B cell (primary cell): ENCODE measurements at regions not wholly inside any gene's neighbourhood (a gene's known extent, or its start where the extent isn't known, plus 50 kb on each side); places are given as distances from the start of the nearest gene placed in this dataset.

ENCODE experiments used
- ATAC-seq: fragments of 200-7000 bp; cut with Tn5 transposase; one replicate; pipeline ENCODE4 v1.10.0; 2021; ENCODE audit warnings: low read depth, mild to moderate bottlenecking, moderate number of reproducible peaks, moderate library complexity
- CTCF ChIA-PET: fragments of 350-600 bp; sonication (Branson Sonifier 250); formaldehyde crosslinking; loops from one replicate; lab custom pipeline; 2021; ENCODE audit warnings: antibody characterized with exemption, inconsistent platforms; lab: Charles Lee
- POLR2A ChIA-PET: fragments of 350-600 bp; sonication (Branson Sonifier 250); formaldehyde crosslinking; loops from one replicate; lab custom pipeline; 2021; ENCODE audit warnings: antibody characterized with exemption; lab: Charles Lee
- DNase-seq: peaks from one replicate; pipeline ENCODE4 v3.0.0; 2013
- H2AFZ ChIP-seq: 2 replicates; pipeline ENCODE4 v1.6.1; 2012; ENCODE audit warnings: mild to moderate bottlenecking, low read depth, low read length; ENCODE audit not compliant: insufficient read depth, poor library complexity, severe bottlenecking
- H3K27ac ChIP-seq, 2 donors: 1 replicate in 1 of 2; 2 replicates in 1 of 2; pipeline ENCODE4 v1.5.1; 2012 to 2013; ENCODE audit warnings: low read length in 2 of 2, mild to moderate bottlenecking in 2 of 2, moderate library complexity in 1 of 2
- H3K27me3 ChIP-seq, 4 experiments: fragments of 200-600 bp in 1 of 4; sonication (generic) in 1 of 4; replicated peaks in 1 of 4; 1 replicate in 2 of 4; 2 replicates in 2 of 4; pipeline versions ENCODE4 v1.6.1 to v1.7.0; 2013 to 2016; ENCODE audit warnings: low read length in 3 of 4, mild to moderate bottlenecking in 2 of 4, mixed read lengths in 1 of 4, moderate library complexity in 1 of 4; ENCODE audit not compliant: insufficient read depth in 4 of 4, control insufficient read depth in 3 of 4; ENCODE audit errors: control extremely low read depth in 1 of 4
- H3K36me3 ChIP-seq, 2 experiments: replicated peaks in 1 of 2; 1 replicate in 1 of 2; 2 replicates in 1 of 2; pipeline versions ENCODE4 v1.6.1 to v1.7.1; 2013; ENCODE audit warnings: low read length in 1 of 2; ENCODE audit not compliant: insufficient read depth in 2 of 2, control insufficient read depth in 1 of 2; ENCODE audit errors: control extremely low read depth in 1 of 2, extremely low read depth in 1 of 2
- H3K4me1 ChIP-seq, 2 donors: fragments of 200-600 bp in 1 of 2; sonication (generic) in 1 of 2; 1 replicate in 1 of 2; 2 replicates in 1 of 2; pipeline versions ENCODE4 v1.5.1 to v1.6.1; 2013 to 2017; ENCODE audit warnings: low read length in 2 of 2; ENCODE audit not compliant: control insufficient read depth in 2 of 2, insufficient read depth in 2 of 2
- H3K4me2 ChIP-seq: replicated peaks from 2 replicates; pipeline ENCODE3; 2012; ENCODE audit warnings: mild to moderate bottlenecking, low read depth, low read length; ENCODE audit not compliant: poor library complexity, severe bottlenecking
- H3K4me3 ChIP-seq, 5 experiments: fragments of 200-600 bp in 1 of 5; sonication (generic) in 1 of 5; 1 replicate in 3 of 5; 2 replicates in 2 of 5; pipeline versions ENCODE4 v1.5.1 to v1.7.0; 2011 to 2016; ENCODE audit warnings: low read length in 4 of 5, mild to moderate bottlenecking in 4 of 5, low read depth in 2 of 5, control low read depth in 1 of 5, moderate library complexity in 1 of 5; ENCODE audit not compliant: insufficient read depth in 1 of 5; ENCODE audit errors: control extremely low read depth in 1 of 5, extremely low read depth in 1 of 5
- H3K79me2 ChIP-seq: fragments of 200-600 bp; sonication (generic); one replicate; pipeline ENCODE4 v1.6.0; 2016; ENCODE audit warnings: low read length; ENCODE audit not compliant: control insufficient read depth, insufficient read depth
- H3K9ac ChIP-seq: fragments of 200-600 bp; sonication (generic); 2 replicates; pipeline ENCODE4 v1.6.1; 2017; ENCODE audit warnings: mild to moderate bottlenecking, low read length, moderate library complexity
- H3K9me3 ChIP-seq, 3 donors: one replicate each; pipeline versions ENCODE4 v1.6.1 to v1.7.1; 2013; ENCODE audit warnings: low read length in 2 of 3; ENCODE audit not compliant: control insufficient read depth in 2 of 3, insufficient read depth in 1 of 3; ENCODE audit errors: control extremely low read depth in 1 of 3
- H4K20me1 ChIP-seq: 2 replicates; pipeline ENCODE4 v1.6.0; 2012; ENCODE audit warnings: mild to moderate bottlenecking, low read length; ENCODE audit not compliant: insufficient read depth, control insufficient read depth, poor library complexity, severe bottlenecking
- H3K27ac Mint-ChIP-seq: one replicate; pipeline ENCODE4 v1.8.0; 2021; ENCODE audit warnings: mixed read lengths
- H3K27me3 Mint-ChIP-seq: one replicate; pipeline ENCODE4 v1.8.0; 2021; ENCODE audit warnings: mixed read lengths
- H3K4me1 Mint-ChIP-seq: one replicate; pipeline ENCODE4 v1.8.0; 2021; ENCODE audit warnings: mixed read lengths
- H3K4me3 Mint-ChIP-seq: one replicate; pipeline ENCODE4 v1.8.0; 2021; ENCODE audit warnings: mixed read lengths
- H3K9me3 Mint-ChIP-seq: one replicate; pipeline ENCODE4 v1.8.0; 2022; ENCODE audit warnings: mixed read lengths; ENCODE audit not compliant: insufficient read depth
- EZH2 ChIP-seq: IDR thresholded peaks from 2 replicates; pipeline ENCODE4 v1.6.1; 2012; ENCODE audit warnings: borderline replicate concordance, low read depth, mild to moderate bottlenecking, moderate library complexity, low read length; ENCODE audit not compliant: insufficient read depth, poor library complexity, severe bottlenecking
- WGBS: methylation state at CpG from one replicate; pipeline ENCODE4 v1.1.5; 2013; ENCODE audit warnings: missing lambda C conversion rate; ENCODE audit not compliant: insufficient coverage; 5-methylcytosine and 5-hydroxymethylcytosine counted together
- intact Hi-C: fragments of 100-400 bp; cut with micrococcal nuclease; formaldehyde crosslinking; loops from one replicate; pipeline ENCODE4 v1.10.0; 2022
- TF ChIP-seq, protein P1 (sequence below): fragments of 200-600 bp; IDR thresholded peaks from one replicate; pipeline ENCODE4 v1.8.0; 2022; ENCODE audit warnings: antibody characterized with exemption, mild to moderate bottlenecking

DNA sequence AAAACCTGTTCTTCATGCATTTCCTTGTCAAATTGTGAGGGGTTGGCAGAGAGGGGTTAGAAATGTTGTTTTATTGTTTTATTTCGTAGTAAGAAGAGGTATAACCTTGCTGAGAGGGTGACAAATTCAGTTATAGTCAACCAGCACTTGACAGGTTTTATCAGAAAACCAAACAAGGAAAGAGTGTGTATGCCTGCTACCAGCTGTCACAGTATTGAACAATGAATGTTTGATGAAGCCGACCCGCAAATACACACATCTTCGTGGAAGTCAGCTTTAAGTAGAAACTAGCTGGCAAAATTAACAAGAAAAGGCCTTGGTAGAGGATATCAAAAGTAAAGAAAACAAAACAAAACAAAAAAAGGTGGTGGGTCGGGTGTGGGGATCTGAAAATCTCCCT is 214.6 kb upstream of the TLE4 start:
- Histone ChIP-seq H3K9ac (no peak overlapping the region), H3K79me2 (no peaks in the 10 kb centered on the region), H3K27ac (no peak overlapping the region), H3K4me3 (no peak overlapping the region), H3K36me3 (no peaks in the 10 kb centered on the region), H3K4me2 (no peak overlapping the region), H3K4me1 (peaks cover 0 to 3% of the 10 kb centered on the region in 2 donors), H2AFZ (no peak overlapping the region), H3K27me3 (no peaks in the 10 kb centered on the region), H4K20me1 (no peaks in the 10 kb centered on the region), H3K9me3 (no peaks in the 10 kb centered on the region)
- no peak for TF ChIP-seq EZH2
- TF ChIP-seq, protein P1, sequence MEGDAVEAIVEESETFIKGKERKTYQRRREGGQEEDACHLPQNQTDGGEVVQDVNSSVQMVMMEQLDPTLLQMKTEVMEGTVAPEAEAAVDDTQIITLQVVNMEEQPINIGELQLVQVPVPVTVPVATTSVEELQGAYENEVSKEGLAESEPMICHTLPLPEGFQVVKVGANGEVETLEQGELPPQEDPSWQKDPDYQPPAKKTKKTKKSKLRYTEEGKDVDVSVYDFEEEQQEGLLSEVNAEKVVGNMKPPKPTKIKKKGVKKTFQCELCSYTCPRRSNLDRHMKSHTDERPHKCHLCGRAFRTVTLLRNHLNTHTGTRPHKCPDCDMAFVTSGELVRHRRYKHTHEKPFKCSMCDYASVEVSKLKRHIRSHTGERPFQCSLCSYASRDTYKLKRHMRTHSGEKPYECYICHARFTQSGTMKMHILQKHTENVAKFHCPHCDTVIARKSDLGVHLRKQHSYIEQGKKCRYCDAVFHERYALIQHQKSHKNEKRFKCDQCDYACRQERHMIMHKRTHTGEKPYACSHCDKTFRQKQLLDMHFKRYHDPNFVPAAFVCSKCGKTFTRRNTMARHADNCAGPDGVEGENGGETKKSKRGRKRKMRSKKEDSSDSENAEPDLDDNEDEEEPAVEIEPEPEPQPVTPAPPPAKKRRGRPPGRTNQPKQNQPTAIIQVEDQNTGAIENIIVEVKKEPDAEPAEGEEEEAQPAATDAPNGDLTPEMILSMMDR = no peak
- H3K27ac Mint-ChIP-seq = no peak overlapping the region
- CTCF ChIA-PET = no interaction called here
- no peak for ATAC-seq
- DNase-seq = no peak
- no peaks in the 10 kb centered on the region for H3K9me3 Mint-ChIP-seq
- no peak overlapping the region for H3K4me3 Mint-ChIP-seq
- H3K4me1 Mint-ChIP-seq = peaks cover 7% of the 10 kb centered on the region
- peaks cover 7% of the 10 kb centered on the region for H3K27me3 Mint-ChIP-seq
- no CpG with 5 or more reads among the region's 5 CpGs for WGBS
- intact Hi-C loops = no loop called here
- POLR2A ChIA-PET = no interaction called here

DNA sequence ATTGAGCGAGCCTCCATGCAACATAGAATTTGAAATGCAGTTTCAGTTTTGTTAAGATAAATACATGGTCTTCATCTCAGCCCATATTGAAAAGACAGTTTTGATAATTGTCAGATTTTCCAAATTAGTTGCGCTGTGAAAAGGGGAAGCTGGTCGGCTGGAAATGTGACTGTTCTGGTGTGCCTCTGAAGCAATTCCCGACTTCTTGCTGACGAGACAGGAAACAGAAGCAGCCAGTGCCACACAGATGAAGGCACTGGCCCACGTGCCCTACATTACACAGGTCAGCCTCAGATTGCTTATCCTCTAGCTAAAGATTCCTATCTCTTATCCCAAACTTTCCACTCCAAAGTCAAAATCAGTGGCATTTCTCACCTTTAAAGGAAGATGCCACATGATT is 214.1 kb upstream of the TLE4 start:
- WGBS = 9% methylated on average over 5 of the region's 6 CpGs
- Histone ChIP-seq H3K4me2 (no peak overlapping the region), H2AFZ (no peak overlapping the region), H3K36me3 (no peaks in the 10 kb centered on the region), H3K79me2 (no peaks in the 10 kb centered on the region), H3K4me1 (peaks cover 0 to 3% of the 10 kb centered on the region in 2 donors), H3K4me3 (no peak overlapping the region), H3K9me3 (no peaks in the 10 kb centered on the region), H4K20me1 (no peaks in the 10 kb centered on the region), H3K27ac (no peak overlapping the region), H3K27me3 (no peaks in the 10 kb centered on the region), H3K9ac (no peak overlapping the region)
- no peak overlapping the region for H3K4me3 Mint-ChIP-seq
- H3K9me3 Mint-ChIP-seq = no peaks in the 10 kb centered on the region
- peaks cover 7% of the 10 kb centered on the region for H3K4me1 Mint-ChIP-seq
- H3K27me3 Mint-ChIP-seq = peaks cover 7% of the 10 kb centered on the region
- ChIA-PET CTCF (interaction anchor here (1.3 kb wide), 1 partner anchor 11 kb away, joined by 3 read pairs; no protein-coding TSS in a partner anchor), POLR2A (no interaction called here)
- no peak for ATAC-seq
- no peak for TF ChIP-seq EZH2
- TF ChIP-seq, protein P1 = no peak
- no peak for DNase-seq
- H3K27ac Mint-ChIP-seq = no peak overlapping the region
- intact Hi-C loops = no loop called here
